Neural cell (in vitro differentiated cells): ENCODE measurements at regions not wholly inside any gene's neighbourhood (a gene's known extent, or its start where the extent isn't known, plus 50 kb on each side); places are given as distances from the start of the nearest gene placed in this dataset.
"Not testable (repeated sequence)": the region's sequence is repeated elsewhere in the genome, so short reads cannot be mapped to it uniquely, and the experiment has no call there.

Experiments
- EP300 ChIP-seq: fragments of 450-650 bp; conservative IDR thresholded peaks from 2 replicates; pipeline ENCODE4 v1.6.1; 2014; ENCODE audit warnings: antibody characterized with exemption, mild to moderate bottlenecking, moderate library complexity; ENCODE audit not compliant: poor library complexity, severe bottlenecking
- EZH2 ChIP-seq: fragments of 200-600, 300-800 bp; shearing (Covaris generic), sonication (generic); IDR thresholded peaks from 2 replicates; pipeline ENCODE4 v1.6.1; 2014; ENCODE audit warnings: antibody characterized with exemption, low read length, borderline replicate concordance, mild to moderate bottlenecking; ENCODE audit not compliant: insufficient read depth, poor library complexity, severe bottlenecking
- POLR2AphosphoS5 ChIP-seq: IDR thresholded peaks from 2 replicates; pipeline ENCODE4 v1.6.1; 2012
- REST ChIP-seq: IDR thresholded peaks from 2 replicates; pipeline ENCODE4 v1.6.1; 2012; ENCODE audit warnings: borderline replicate concordance
- SMC3 ChIP-seq: fragments of 450-650 bp; conservative IDR thresholded peaks from 2 replicates; pipeline ENCODE4 v1.6.1; 2014; ENCODE audit warnings: antibody characterized with exemption, mild to moderate bottlenecking, moderate library complexity; ENCODE audit not compliant: poor library complexity
- TF ChIP-seq, protein P1 (sequence below): fragments of 450-650 bp; IDR thresholded peaks from 2 replicates; pipeline ENCODE4 v1.5.1; 2014; ENCODE audit warnings: antibody characterized with exemption, mild to moderate bottlenecking, moderate library complexity; ENCODE audit not compliant: poor library complexity, severe bottlenecking

DNA sequence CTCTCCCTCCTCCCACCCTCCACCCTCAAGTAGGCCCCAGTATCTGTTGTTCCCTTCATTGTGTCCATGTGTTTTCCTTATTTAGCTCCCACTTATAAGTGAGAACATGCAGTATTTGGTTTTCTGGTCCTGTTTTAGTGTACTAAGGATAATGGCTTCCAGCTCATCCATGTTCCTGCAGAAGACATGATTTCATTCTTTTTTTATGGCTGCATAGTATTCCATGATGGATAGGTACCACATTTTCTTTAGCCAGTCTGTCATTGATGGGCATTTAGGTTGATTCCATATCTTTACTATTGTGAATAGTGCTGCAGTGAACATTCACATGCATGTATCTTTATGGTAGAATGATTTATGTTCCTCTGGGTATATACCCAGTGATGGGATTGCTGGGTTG lies 114.3 kb upstream of the NR3C1 start:
- TF ChIP-seq, protein P1, sequence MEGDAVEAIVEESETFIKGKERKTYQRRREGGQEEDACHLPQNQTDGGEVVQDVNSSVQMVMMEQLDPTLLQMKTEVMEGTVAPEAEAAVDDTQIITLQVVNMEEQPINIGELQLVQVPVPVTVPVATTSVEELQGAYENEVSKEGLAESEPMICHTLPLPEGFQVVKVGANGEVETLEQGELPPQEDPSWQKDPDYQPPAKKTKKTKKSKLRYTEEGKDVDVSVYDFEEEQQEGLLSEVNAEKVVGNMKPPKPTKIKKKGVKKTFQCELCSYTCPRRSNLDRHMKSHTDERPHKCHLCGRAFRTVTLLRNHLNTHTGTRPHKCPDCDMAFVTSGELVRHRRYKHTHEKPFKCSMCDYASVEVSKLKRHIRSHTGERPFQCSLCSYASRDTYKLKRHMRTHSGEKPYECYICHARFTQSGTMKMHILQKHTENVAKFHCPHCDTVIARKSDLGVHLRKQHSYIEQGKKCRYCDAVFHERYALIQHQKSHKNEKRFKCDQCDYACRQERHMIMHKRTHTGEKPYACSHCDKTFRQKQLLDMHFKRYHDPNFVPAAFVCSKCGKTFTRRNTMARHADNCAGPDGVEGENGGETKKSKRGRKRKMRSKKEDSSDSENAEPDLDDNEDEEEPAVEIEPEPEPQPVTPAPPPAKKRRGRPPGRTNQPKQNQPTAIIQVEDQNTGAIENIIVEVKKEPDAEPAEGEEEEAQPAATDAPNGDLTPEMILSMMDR, result not testable (repeated sequence)
- TF ChIP-seq EP300, EZH2, SMC3, POLR2AphosphoS5, REST: not testable (repeated sequence)
